ENCODE measurements at regions not wholly inside any gene's neighbourhood (a gene's known extent, or its start where the extent isn't known, plus 50 kb on each side); places are given as distances from the start of the nearest gene placed in this dataset.
A peak's percentile ranks its signal among the peaks of the same experiment; 100 is the strongest.
"Not testable (repeated sequence)": the region's sequence is repeated elsewhere in the genome, so short reads cannot be mapped to it uniquely, and the experiment has no call there.

- DNase-seq, result no peak
Observed at GRCh38 chr6:126824226-126824625, 294.2 kb upstream of the RSPO3 start.

GRCh38 chr6:126824815-126825214 lies 293.7 kb upstream of the RSPO3 start:
- DNase-seq, result no peak

DNA sequence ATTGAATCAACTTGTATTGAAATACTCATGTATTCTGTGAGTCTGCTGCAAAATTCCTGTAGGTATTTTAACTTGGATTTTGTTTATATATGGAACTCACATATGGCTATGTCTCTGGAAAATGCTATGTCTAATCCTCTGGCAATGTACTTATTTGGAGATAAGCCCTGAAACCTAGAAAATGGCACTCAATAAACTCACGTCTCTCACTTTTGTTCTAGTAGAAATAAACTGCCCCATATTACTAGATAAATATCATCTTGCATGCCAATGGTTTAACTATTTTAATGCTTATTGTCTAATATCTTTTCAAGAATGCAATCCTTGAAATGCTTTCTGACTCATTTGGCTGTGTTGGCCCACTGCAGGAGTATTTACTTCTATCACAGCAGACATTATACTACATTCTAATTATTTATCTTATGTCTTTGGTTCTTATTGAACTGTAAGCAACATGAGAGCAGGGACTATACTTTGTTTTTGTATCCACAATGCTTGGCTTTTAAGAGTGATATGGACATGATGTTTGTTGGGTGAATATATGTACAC lies 292.2 kb upstream of the RSPO3 start:
- DNase-seq, result no peak

DNA sequence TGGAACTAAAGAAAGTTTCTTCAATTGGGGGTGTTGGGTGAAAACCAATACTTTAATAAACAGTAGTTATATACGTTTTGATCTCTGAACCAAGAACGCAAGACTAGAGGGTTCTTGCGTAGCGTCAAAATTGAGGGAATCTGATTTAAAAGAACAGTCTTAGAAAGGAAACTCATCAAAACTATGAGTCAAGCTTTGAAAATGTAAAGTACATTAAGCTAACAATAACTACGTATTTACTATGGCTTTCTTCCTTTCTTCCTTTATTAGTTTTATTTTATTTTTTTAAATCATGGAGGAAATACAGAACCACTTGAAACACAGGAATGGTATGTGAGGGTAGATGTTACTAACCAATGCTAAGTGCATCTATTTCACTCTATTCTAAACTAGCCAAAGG lies 287.0 kb upstream of the RSPO3 start:
- no peak for DNase-seq

DNA sequence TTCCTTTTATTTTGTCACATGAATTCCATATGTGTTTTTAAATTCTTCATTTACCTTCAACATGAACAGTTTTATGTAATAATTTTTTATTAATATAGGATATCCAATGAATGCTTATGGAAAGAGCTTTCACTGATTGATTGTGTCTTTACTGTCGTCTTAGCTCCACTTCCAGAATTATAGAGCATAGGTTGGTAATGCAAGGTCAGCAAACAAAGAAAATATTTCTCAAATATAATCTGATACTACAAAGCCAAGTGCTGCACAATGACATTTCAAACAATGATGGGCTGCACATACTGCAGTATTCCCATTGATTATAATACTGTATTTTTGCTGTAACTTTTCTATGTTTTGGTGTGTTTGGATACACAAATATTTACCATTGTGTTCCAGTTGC lies 275.7 kb upstream of the RSPO3 start:
- DNase-seq, result no peak

DNA sequence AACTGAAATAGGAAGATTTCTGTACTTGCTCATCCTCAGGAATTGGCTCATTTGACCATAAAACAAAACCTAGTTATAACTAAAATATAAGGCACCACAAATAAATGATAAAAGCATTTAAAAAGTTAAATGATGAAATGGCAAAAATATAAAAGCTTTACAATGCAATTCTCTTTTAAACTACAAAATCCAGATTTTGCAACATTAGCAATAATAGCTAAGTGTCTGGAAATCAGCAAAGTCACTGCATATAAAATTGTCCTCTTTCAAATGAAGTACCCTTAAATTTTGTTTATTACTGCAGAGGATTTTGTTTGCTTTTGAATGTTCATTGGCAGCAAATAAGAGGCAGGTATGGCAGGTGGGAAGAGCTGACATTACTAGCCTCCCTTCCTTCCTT lies 270.4 kb upstream of the RSPO3 start:
- DNase-seq, result no peak

GRCh38 chr6:126867641-126868040 lies 250.8 kb upstream of the RSPO3 start:
- DNase-seq, result no peak

- DNase-seq, result peak; percentile 7
Observed at GRCh38 chr6:126873351-126873750, 245.1 kb upstream of the RSPO3 start.

DNA sequence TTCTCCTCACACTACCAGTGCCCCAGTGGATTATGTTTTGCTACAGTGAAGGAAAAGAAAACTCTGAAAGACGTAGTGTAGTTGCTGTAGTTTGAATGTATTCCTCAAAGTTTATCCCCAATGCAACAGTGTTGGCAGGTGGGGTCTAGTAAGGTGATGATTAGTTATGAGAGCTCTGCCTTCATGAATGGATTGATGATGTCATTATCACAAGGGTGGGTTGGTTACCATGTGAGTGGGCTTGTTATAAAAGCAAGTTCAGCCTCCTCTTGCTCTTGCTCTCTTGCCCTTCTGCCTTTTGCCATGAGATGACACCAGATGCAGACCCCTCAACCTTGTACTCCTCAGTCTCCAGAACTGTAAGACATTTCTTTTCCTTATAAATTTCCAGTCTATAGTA lies 244.7 kb upstream of the RSPO3 start:
- DNase-seq, result no peak

DNA sequence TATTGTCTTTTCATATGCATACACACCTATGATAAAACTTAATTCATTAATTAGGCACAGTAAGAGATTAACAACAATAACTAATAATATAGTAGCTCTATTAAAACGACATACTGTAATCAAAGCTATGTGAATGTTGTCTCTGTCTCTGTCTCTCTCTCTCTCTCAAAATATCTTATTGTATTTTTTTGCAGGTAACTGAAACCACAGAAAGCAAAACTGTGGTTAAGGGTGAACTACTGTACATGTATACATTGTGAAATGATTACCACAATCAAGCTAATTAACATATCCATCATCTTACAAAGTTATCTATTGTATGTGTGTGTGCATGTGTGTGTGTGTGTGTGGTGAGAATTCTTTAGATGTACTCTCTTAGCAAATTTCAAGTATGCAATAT lies 242.0 kb upstream of the RSPO3 start:
- no peak for DNase-seq

- no peak for DNase-seq
Observed at GRCh38 chr6:126880964-126881363, 237.5 kb upstream of the RSPO3 start.

GRCh38 chr6:126886106-126886505 lies 232.4 kb upstream of the RSPO3 start:
- no peak for DNase-seq

DNA sequence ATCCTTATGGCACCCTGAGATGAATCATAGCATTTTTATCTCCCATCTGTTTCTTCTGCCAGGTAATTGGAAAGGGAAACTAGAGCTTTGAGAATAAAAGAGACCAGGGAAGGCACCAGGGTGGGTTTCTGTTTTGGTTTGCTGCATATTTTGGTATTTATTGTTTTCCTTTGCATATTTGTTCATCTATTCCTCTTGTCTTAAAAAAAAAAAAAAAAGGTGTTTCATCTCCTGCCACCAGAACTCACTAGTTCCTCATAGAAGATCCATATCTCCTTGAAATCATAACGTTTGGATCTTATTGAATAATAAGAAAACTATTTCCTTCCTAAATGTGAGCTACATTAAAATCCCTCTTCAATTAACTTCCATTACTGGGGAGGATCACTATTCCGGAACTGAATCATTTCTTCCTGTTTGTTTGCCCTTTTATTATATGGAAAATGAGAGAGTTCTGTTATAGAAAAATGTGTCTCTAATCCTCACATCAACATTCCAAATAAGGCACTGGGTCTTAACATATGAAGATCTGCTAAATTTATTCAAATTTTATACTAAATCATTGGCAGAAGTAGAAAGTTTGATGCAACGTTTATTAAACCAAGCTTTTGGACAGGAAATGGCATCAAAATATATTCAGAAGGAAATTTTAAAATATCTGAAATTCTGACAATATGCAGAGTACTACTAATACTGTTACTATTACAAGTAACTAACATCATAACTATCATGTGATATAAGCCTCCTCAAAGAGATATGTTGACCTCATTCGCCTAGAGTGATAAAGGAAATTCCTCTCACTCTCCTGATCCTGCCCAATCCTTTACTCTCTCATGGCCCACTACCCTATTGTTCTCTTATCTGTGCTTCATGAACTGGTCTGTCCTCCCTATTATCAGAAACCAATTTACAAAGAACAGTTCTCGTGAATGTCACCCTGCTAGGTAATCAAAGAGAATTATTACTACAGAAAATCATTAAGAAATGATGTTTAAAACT lies 229.4 kb upstream of the RSPO3 start:
- no peak for DNase-seq

DNA sequence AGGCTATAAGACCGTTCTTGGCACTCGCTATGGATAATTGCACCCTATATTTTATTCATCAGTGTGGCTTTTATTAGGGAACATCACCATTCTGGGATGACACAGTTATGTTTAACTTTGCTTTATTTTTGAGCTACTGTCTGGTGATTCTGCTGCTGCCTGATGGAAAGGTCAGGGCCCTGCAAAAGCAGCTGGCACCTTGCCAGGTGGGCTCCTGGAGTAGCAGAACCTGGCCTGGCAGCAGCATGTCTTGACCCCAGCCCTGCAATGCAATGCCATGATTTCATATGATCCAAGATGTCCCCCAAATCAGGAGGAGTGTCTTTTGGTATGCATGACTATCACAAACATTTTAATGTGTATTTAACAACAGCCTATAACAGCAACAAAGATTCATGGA lies 228.4 kb upstream of the RSPO3 start:
- peak; percentile 2 for DNase-seq

DNA sequence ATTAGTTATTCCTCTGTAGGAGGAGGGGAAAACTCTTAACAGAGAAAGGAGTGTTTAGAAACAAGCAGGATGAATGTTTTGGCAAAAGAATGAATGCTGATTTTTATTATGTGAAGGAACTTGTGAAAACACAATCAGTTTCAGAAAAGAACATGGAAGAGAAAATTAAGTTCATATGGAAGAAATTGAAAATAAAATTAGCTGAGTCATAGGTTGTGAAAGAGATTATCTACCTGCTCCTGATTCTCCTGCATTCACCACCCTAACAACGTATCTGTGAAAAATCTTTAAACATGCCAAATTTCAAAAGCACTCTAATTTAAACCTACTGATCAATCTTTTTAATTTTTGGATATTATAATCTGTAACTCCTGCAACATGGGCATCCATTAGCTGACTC lies 227.3 kb upstream of the RSPO3 start:
- DNase-seq, result no peak

- not testable (repeated sequence) for DNase-seq
Observed at GRCh38 chr6:126892869-126893268, 225.6 kb upstream of the RSPO3 start.

GRCh38 chr6:126897758-126898157 lies 220.7 kb upstream of the RSPO3 start:
- no peak for DNase-seq

DNA sequence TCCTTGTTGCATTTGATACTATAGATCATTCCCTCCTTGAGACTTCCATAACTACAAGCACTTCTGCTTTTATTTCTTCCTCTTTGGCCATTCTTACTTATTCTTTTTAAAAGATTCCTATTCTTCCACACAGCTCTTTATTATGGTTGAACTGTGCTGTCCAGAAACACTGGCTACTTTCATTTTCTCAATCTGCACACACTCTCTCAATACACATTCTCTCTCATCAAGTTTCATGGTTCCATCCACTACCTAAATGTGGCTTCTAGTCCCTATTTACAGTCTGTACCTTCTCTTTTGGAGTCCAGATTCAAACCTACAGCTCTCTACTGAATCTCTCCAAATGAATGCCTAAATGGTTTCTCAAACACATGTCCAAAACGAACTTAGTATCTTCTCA lies 214.3 kb upstream of the RSPO3 start:
- DNase-seq, result no peak

DNA sequence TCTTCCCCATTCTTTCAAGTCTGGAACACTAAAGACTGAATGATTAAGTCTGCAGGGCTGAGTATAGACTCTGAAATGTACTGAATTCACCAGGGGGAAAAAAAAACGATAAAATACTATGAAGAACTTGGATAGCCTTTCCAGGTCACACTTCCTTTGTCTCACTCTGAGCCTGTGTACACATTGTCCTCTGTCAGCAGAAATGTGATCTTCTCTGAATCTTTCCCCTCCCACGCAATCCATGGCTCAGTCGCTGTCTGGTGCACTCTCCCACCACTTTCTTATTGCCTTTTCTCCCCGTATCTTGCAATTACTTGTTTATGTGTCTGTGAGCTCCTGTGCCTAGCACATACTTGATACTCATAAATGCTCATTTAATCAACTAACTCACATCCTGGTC lies 212.6 kb upstream of the RSPO3 start:
- peak; percentile 70 for DNase-seq

GRCh38 chr6:126907312-126907711 lies 211.2 kb upstream of the RSPO3 start:
- no peak for DNase-seq

GRCh38 chr6:126907996-126908395 lies 210.5 kb upstream of the RSPO3 start:
- no peak for DNase-seq

GRCh38 chr6:126909493-126909892 lies 209.0 kb upstream of the RSPO3 start:
- no peak for DNase-seq

GRCh38 chr6:126913651-126914050 lies 204.8 kb upstream of the RSPO3 start:
- DNase-seq, result no peak

- DNase-seq, result no peak
Observed at GRCh38 chr6:126914172-126914571, 204.3 kb upstream of the RSPO3 start.

DNA sequence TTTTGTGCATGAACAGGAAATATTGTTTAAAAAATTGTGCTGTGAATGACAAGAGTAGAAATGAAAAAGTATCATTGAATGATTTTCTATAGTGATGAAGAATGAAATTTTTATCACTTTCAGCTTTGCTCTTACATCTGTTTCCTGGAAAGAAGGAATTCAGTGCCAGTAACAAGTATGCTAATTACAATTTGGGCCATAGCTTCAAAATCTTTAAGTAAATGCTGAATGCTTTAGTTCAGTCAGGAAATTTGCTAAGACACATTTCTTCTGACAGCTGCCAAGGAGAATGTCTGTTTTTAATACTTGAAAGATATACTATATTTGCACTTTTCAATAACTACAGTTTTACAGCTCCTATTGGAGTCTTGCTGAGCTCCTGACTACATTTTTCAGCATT lies 203.7 kb upstream of the RSPO3 start:
- no peak for DNase-seq
